ENCODE measurements at regions not wholly inside any gene's neighbourhood (a gene's known extent, or its start where the extent isn't known, plus 50 kb on each side); places are given as distances from the start of the nearest gene placed in this dataset.
"Not testable (repeated sequence)": the region's sequence is repeated elsewhere in the genome, so short reads cannot be mapped to it uniquely, and the experiment has no call there.

DNA sequence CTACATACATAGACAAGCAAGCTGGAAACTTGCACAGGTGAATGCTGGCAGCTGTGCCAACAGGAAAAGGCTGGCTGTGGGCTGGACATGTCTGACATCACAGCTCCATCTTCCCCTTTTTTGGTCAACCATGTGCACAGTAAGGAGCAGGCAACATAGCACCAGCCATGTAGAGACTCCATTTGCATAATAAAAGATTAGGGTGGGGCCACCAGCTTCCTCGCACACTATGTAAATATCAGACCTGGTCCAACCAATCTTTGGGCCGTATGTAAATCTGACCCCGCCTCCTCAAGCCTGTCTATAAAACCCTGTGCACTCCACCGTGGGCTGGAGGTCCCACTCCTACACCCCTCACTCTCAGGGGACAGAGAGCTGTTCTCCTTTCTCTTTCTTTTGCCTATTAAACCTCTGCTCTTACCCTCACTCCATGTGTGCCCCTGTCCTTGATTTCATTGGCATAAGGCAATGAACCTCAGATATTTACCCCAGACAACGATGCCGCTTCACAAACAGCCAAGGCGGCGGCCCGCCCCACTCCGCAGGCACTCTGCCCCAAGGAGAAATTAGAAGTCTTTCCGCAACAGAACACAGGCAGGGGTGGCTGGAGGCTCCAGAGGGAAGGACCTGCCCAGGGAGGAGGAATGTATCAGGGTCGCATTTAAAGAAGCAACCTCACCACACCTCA is 862.2 kb downstream of the TRIML1 start:
- H3K36me3 Mint-ChIP-seq (ENCODE audit: low read depth): no peaks in the 10 kb centered on the region
- H3K27me3 Mint-ChIP-seq (ENCODE audit: insufficient read depth): no peaks in the 10 kb centered on the region
- no peaks in the 10 kb centered on the region for H3K4me1 Mint-ChIP-seq (ENCODE audit: low read depth)
- intact Hi-C loops (cut with micrococcal nuclease): no loop called here
- no peak overlapping the region for H3K4me3 Mint-ChIP-seq
- H3K27ac Mint-ChIP-seq: no peak overlapping the region
- peaks cover 18% of the 10 kb centered on the region for H3K9me3 Mint-ChIP-seq
- DNase-seq (ENCODE audit: low spot score): no peak

- intact Hi-C loops (cut with micrococcal nuclease): no loop called here
- H3K27ac Mint-ChIP-seq: no peak overlapping the region
- peaks cover 17% of the 10 kb centered on the region for H3K9me3 Mint-ChIP-seq
- H3K4me1 Mint-ChIP-seq (ENCODE audit: low read depth): no peaks in the 10 kb centered on the region
- no peak for DNase-seq (ENCODE audit: low spot score)
- no peaks in the 10 kb centered on the region for H3K36me3 Mint-ChIP-seq (ENCODE audit: low read depth)
- no peak overlapping the region for H3K4me3 Mint-ChIP-seq
- no peaks in the 10 kb centered on the region for H3K27me3 Mint-ChIP-seq (ENCODE audit: insufficient read depth)
These were observed 862.8 kb downstream of the TRIML1 start for GRCh38 chr4:189001971-189002450.

DNA sequence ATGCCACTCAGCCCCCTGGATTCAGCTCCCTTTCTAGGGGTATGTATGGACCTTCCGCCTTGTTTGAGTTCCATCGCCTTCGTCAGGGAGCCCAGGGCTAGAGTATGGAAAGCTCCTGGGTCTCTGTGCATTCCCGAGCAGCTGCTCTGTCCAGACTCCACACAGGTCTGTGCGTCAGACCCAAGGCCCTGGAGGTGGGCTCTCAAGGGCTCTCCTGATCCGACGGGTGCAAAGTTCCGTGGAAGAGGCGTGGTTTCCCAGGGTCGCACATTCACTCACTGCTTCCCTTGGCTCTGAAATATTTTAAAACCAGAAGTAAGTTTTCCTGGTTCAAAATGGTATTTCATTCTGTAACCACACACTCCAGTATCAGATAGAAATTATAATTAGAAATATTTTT is 863.2 kb downstream of the TRIML1 start:
- Mint-ChIP-seq H3K27me3 (ENCODE audit: insufficient read depth) (no peaks in the 10 kb centered on the region), H3K9me3 (peaks cover 17% of the 10 kb centered on the region), H3K27ac (no peak overlapping the region), H3K4me1 (ENCODE audit: low read depth) (no peaks in the 10 kb centered on the region), H3K36me3 (ENCODE audit: low read depth) (no peaks in the 10 kb centered on the region), H3K4me3 (no peak overlapping the region)
- no peak for DNase-seq (ENCODE audit: low spot score)
- intact Hi-C loops (cut with micrococcal nuclease): no loop called here

GRCh38 chr4:189010452-189011217 is 871.4 kb downstream of the TRIML1 start:
- H3K36me3 Mint-ChIP-seq (ENCODE audit: low read depth); H3K27me3 Mint-ChIP-seq (ENCODE audit: insufficient read depth); H3K4me3 Mint-ChIP-seq; intact Hi-C loops (cut with micrococcal nuclease); H3K4me1 Mint-ChIP-seq (ENCODE audit: low read depth); H3K27ac Mint-ChIP-seq; DNase-seq (ENCODE audit: low spot score): not testable (repeated sequence)
- peaks cover 20% of the 10 kb centered on the region for H3K9me3 Mint-ChIP-seq

DNA sequence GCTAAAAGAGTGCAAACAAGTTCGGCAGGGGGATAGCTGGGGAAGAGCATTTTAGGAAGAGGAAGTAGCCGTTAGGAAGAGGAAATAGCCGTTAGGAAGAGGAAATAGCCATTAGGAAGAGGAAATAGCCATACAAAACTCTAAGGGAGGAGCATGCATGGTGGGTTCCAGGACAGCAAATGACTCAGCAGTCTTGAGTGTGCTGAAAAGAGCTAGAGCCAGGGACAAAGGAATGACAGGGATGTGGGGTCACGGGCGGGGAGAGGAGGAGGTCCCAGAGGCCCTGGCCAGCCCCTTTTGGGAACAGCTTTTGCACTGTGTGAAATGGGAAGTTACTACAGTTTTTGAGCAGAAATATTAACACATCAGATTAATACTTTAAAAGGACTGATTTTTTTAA is 882.6 kb downstream of the TRIML1 start:
- no peaks in the 10 kb centered on the region for H3K36me3 Mint-ChIP-seq (ENCODE audit: low read depth)
- H3K4me1 Mint-ChIP-seq (ENCODE audit: low read depth): no peaks in the 10 kb centered on the region
- H3K27ac Mint-ChIP-seq: no peak overlapping the region
- DNase-seq (ENCODE audit: low spot score): no peak
- H3K9me3 Mint-ChIP-seq: peaks cover 12% of the 10 kb centered on the region
- intact Hi-C loops (cut with micrococcal nuclease): no loop called here
- no peak overlapping the region for H3K4me3 Mint-ChIP-seq
- H3K27me3 Mint-ChIP-seq (ENCODE audit: insufficient read depth): no peaks in the 10 kb centered on the region

- Mint-ChIP-seq H3K27me3 (ENCODE audit: insufficient read depth) (no peaks in the 10 kb centered on the region), H3K27ac (no peak overlapping the region), H3K36me3 (ENCODE audit: low read depth) (no peaks in the 10 kb centered on the region), H3K9me3 (peaks cover 12% of the 10 kb centered on the region), H3K4me1 (ENCODE audit: low read depth) (no peaks in the 10 kb centered on the region), H3K4me3 (no peak overlapping the region)
- intact Hi-C loops (cut with micrococcal nuclease): no loop called here
- no peak for DNase-seq (ENCODE audit: low spot score)
These were observed 883.3 kb downstream of the TRIML1 start for GRCh38 chr4:189022440-189023035.

DNA sequence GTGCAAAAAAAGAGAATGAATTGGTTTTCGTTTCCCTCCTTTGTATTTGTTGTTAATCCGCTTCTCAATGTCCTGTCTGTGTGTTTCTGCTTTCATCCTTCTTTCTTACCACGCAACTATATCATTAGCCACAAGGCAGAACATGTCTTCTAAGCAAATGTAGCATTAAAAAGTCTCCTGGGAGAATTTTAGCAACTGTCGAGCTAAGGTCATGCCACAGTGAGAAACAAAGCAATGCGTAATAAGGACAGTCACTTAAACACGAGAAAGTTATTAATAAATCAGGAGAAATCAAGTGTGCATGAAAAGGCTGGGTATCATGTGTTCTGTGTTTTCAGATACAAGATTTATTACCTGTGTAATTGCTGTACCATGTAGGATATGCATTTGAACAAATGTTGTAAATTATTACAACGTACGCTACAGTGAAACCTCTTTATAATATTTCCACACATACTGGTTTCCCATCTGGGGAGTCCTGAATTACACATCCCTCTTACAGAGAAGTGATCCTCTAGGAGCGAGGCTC is 890.8 kb downstream of the TRIML1 start:
- intact Hi-C loops (cut with micrococcal nuclease): no loop called here
- Mint-ChIP-seq H3K27me3 (ENCODE audit: insufficient read depth) (no peaks in the 10 kb centered on the region), H3K4me3 (no peak overlapping the region), H3K9me3 (no peaks in the 10 kb centered on the region), H3K4me1 (ENCODE audit: low read depth) (no peaks in the 10 kb centered on the region), H3K36me3 (ENCODE audit: low read depth) (no peaks in the 10 kb centered on the region), H3K27ac (no peak overlapping the region)
- DNase-seq (ENCODE audit: low spot score): no peak

DNA sequence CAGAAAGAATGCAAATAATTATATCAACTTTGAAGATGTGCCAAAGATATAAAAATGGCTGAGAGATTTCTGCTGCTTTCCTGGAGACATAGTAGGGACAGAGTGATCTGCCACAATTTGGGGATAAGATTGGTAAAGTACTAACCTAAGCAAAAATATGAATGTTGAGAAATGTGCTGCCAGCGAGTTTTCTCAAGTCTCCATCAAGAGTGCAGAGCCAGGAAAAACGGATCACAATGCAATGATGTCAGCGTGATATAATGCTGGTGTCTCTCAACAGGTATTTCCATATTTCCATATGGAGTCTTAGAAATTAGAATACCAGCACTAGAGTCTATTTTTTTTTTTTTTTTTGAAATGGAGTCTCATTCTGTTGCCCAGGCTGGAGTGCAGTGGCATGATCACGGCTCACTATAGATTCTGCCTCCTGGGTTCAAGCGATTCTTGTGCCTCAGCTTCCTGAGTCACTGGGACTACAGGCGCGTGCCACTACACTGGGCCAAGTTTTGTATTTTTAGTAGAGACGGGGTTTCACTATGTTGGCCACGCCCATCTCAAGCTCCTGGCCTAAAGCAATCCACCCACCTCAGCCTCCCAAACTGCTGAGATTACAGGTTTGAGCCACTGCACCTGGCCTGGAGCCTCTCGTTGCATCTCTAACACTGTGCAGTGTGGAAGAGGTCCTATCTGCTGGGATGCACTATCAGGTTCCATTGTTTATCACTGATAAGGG is 893.5 kb downstream of the TRIML1 start:
- no peak for DNase-seq (ENCODE audit: low spot score)
- H3K27me3 Mint-ChIP-seq (ENCODE audit: insufficient read depth): no peaks in the 10 kb centered on the region
- no peak overlapping the region for H3K27ac Mint-ChIP-seq
- H3K4me3 Mint-ChIP-seq: no peak overlapping the region
- no peaks in the 10 kb centered on the region for H3K36me3 Mint-ChIP-seq (ENCODE audit: low read depth)
- peaks cover 7% of the 10 kb centered on the region for H3K9me3 Mint-ChIP-seq
- H3K4me1 Mint-ChIP-seq (ENCODE audit: low read depth): no peaks in the 10 kb centered on the region
- intact Hi-C loops (cut with micrococcal nuclease): no loop called here

DNA sequence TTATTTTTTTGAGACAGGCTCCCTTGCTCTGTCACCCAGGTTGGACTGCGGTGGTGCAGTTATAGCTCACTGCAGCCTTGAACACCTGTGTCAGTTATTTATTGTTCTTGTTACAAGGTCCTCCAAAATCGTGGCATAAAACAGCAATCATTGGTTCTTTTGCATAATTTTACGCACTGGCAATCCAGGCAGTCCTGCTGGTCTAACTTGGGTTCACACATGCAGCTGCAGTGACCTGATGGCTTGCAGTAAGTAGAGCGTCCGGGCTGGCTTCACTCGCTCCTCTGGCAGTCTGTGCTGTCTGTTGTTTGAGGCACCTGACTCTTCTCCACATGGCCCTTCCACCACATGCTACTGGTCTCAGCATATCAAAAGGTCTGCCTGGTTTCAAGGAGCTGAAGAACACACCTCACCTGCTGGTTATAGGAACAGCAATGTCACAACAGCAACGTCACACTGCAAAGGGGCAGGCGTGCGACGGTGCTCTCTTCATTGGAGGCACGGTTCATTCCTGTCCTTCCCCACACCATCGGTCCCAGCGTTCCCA is 894.6 kb downstream of the TRIML1 start:
- H3K27ac Mint-ChIP-seq: no peak overlapping the region
- DNase-seq (ENCODE audit: low spot score): no peak
- H3K4me3 Mint-ChIP-seq: no peak overlapping the region
- H3K4me1 Mint-ChIP-seq (ENCODE audit: low read depth): no peaks in the 10 kb centered on the region
- peaks cover 7% of the 10 kb centered on the region for H3K9me3 Mint-ChIP-seq
- H3K27me3 Mint-ChIP-seq (ENCODE audit: insufficient read depth): no peaks in the 10 kb centered on the region
- H3K36me3 Mint-ChIP-seq (ENCODE audit: low read depth): no peaks in the 10 kb centered on the region
- intact Hi-C loops (cut with micrococcal nuclease): no loop called here

- no peak for DNase-seq (ENCODE audit: low spot score)
- no peaks in the 10 kb centered on the region for H3K4me1 Mint-ChIP-seq (ENCODE audit: low read depth)
- H3K4me3 Mint-ChIP-seq: no peak overlapping the region
- H3K36me3 Mint-ChIP-seq (ENCODE audit: low read depth): no peaks in the 10 kb centered on the region
- peaks cover 7% of the 10 kb centered on the region for H3K9me3 Mint-ChIP-seq
- no peaks in the 10 kb centered on the region for H3K27me3 Mint-ChIP-seq (ENCODE audit: insufficient read depth)
- no peak overlapping the region for H3K27ac Mint-ChIP-seq
- intact Hi-C loops (cut with micrococcal nuclease): no loop called here
These were observed 895.9 kb downstream of the TRIML1 start for GRCh38 chr4:189035091-189035490.

DNA sequence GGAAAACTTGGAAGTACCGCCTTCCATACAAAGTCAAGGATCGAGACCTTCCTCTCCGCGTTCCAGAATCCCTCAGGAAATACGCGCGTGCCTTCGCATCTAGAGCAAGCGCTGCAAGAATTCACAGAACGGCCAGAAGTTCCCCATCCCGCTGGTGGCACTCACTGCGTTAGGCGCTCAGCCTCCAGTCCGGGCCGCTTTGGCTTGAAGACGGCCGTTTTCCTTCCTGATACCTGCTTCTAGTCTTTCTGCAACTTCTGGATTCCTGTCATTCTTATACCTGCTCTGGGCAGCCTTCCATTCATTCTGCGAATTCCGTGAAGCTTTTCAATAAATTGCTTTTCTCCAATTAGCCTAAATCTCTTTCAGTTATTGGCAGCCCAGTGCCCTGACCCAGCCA is 896.4 kb downstream of the TRIML1 start:
- peaks cover 7% of the 10 kb centered on the region for H3K9me3 Mint-ChIP-seq
- H3K4me3 Mint-ChIP-seq: no peak overlapping the region
- intact Hi-C loops (cut with micrococcal nuclease): no loop called here
- no peak overlapping the region for H3K27ac Mint-ChIP-seq
- H3K27me3 Mint-ChIP-seq (ENCODE audit: insufficient read depth): no peaks in the 10 kb centered on the region
- DNase-seq (ENCODE audit: low spot score): no peak
- H3K36me3 Mint-ChIP-seq (ENCODE audit: low read depth): no peaks in the 10 kb centered on the region
- no peaks in the 10 kb centered on the region for H3K4me1 Mint-ChIP-seq (ENCODE audit: low read depth)

DNA sequence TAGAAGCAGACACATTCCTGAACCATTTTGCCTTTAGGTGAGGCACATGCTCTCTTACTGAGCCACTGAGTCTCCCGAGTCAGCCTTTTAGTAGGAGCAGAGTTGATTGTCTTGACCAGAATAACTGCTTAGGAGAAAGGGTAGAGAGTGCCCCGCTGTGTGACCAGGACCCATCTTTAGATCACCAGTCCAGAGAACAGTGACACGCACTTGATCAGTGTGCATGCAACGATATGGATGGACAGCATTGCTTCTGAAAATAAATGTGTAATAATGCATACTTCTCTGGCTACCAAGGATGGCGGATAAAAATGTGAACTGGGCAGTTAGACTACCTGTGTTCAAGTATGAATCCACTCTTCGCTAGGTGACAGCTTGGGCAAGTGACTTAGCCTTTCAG is 897.7 kb downstream of the TRIML1 start:
- no peak for DNase-seq (ENCODE audit: low spot score)
- peaks cover 7% of the 10 kb centered on the region for H3K9me3 Mint-ChIP-seq
- H3K4me3 Mint-ChIP-seq: no peak overlapping the region
- intact Hi-C loops (cut with micrococcal nuclease): no loop called here
- H3K4me1 Mint-ChIP-seq (ENCODE audit: low read depth): no peaks in the 10 kb centered on the region
- no peak overlapping the region for H3K27ac Mint-ChIP-seq
- H3K36me3 Mint-ChIP-seq (ENCODE audit: low read depth): no peaks in the 10 kb centered on the region
- H3K27me3 Mint-ChIP-seq (ENCODE audit: insufficient read depth): no peaks in the 10 kb centered on the region

Data from activated T-helper 1 cell treated with anti-CD3 and anti-CD28 coated beads, Interleukin-12 subunit alpha, Interleukin-12 subunit beta, Interleukin-2, Interleukin-4 antibody, amounts not matched to agents 30 ng/mL and 10 ng/mL and 1 ng/mL, durations not matched to agents 14 hours and 24 hours and 36 hours (primary cell).